ENCODE measurements at regions not wholly inside any gene's neighbourhood (a gene's known extent, or its start where the extent isn't known, plus 50 kb on each side); places are given as distances from the start of the nearest gene placed in this dataset.

GRCh38 chr7:113813471-113813870 lies 105.3 kb downstream of the PPP1R3A start:
- Mint-ChIP-seq H3K4me3 (ENCODE audit: low read depth, unreplicated experiment) (no peak overlapping the region), H3K9me3 (ENCODE audit: low read depth, unreplicated experiment) (peaks cover 2% of the 10 kb centered on the region), H3K4me1 (ENCODE audit: low read depth, unreplicated experiment) (no peaks in the 10 kb centered on the region), H3K27ac (ENCODE audit: unreplicated experiment) (no peak overlapping the region), H3K36me3 (ENCODE audit: insufficient read depth, unreplicated experiment) (no peaks in the 10 kb centered on the region), H3K27me3 (ENCODE audit: unreplicated experiment) (no peaks in the 10 kb centered on the region)
- CTCF ChIA-PET, result no interaction called here
- no peak for DNase-seq
- no TSS peak for BruUV-seq (replicated peaks)
- intact Hi-C loops (cut with micrococcal nuclease; ENCODE audit: unreplicated experiment), result no loop called here
- TF ChIP-seq, protein P1, sequence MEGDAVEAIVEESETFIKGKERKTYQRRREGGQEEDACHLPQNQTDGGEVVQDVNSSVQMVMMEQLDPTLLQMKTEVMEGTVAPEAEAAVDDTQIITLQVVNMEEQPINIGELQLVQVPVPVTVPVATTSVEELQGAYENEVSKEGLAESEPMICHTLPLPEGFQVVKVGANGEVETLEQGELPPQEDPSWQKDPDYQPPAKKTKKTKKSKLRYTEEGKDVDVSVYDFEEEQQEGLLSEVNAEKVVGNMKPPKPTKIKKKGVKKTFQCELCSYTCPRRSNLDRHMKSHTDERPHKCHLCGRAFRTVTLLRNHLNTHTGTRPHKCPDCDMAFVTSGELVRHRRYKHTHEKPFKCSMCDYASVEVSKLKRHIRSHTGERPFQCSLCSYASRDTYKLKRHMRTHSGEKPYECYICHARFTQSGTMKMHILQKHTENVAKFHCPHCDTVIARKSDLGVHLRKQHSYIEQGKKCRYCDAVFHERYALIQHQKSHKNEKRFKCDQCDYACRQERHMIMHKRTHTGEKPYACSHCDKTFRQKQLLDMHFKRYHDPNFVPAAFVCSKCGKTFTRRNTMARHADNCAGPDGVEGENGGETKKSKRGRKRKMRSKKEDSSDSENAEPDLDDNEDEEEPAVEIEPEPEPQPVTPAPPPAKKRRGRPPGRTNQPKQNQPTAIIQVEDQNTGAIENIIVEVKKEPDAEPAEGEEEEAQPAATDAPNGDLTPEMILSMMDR (IDR thresholded peaks at IDR 0.05; ENCODE audit: unreplicated experiment), result no peak

- no peak for DNase-seq
- peaks cover 2% of the 10 kb centered on the region for H3K9me3 Mint-ChIP-seq (ENCODE audit: low read depth, unreplicated experiment)
- H3K4me3 Mint-ChIP-seq (ENCODE audit: low read depth, unreplicated experiment), result no peak overlapping the region
- no peaks in the 10 kb centered on the region for H3K4me1 Mint-ChIP-seq (ENCODE audit: low read depth, unreplicated experiment)
- no peak overlapping the region for H3K27ac Mint-ChIP-seq (ENCODE audit: unreplicated experiment)
- CTCF ChIA-PET, result interaction anchor here (0.7 to 0.8 kb wide), 2 partner anchors 8 to 397 kb away, joined by 3 to 7 read pairs; no protein-coding TSS in a partner anchor
- intact Hi-C loops (cut with micrococcal nuclease; ENCODE audit: unreplicated experiment), result no loop called here
- TF ChIP-seq, protein P1 (IDR thresholded peaks at IDR 0.05; ENCODE audit: unreplicated experiment), result no peak
- no peaks in the 10 kb centered on the region for H3K36me3 Mint-ChIP-seq (ENCODE audit: insufficient read depth, unreplicated experiment)
- H3K27me3 Mint-ChIP-seq (ENCODE audit: unreplicated experiment), result no peaks in the 10 kb centered on the region
- no TSS peak for BruUV-seq (replicated peaks)
Measured at GRCh38 chr7:113812591-113813255, 106.1 kb downstream of the PPP1R3A start.

- no peaks in the 10 kb centered on the region for H3K4me1 Mint-ChIP-seq (ENCODE audit: low read depth, unreplicated experiment)
- TF ChIP-seq, protein P1 (IDR thresholded peaks at IDR 0.05; ENCODE audit: unreplicated experiment), result no peak
- H3K36me3 Mint-ChIP-seq (ENCODE audit: insufficient read depth, unreplicated experiment), result no peaks in the 10 kb centered on the region
- intact Hi-C loops (cut with micrococcal nuclease; ENCODE audit: unreplicated experiment), result no loop called here
- no peak overlapping the region for H3K27ac Mint-ChIP-seq (ENCODE audit: unreplicated experiment)
- BruUV-seq (replicated peaks), result no TSS peak
- no peak for DNase-seq
- no peak overlapping the region for H3K4me3 Mint-ChIP-seq (ENCODE audit: low read depth, unreplicated experiment)
- CTCF ChIA-PET, result no interaction called here
- no peaks in the 10 kb centered on the region for H3K27me3 Mint-ChIP-seq (ENCODE audit: unreplicated experiment)
- peaks cover 2% of the 10 kb centered on the region for H3K9me3 Mint-ChIP-seq (ENCODE audit: low read depth, unreplicated experiment)
Measured at GRCh38 chr7:113810080-113810744, 108.6 kb downstream of the PPP1R3A start.

- peaks cover 2% of the 10 kb centered on the region for H3K9me3 Mint-ChIP-seq (ENCODE audit: low read depth, unreplicated experiment)
- H3K27ac Mint-ChIP-seq (ENCODE audit: unreplicated experiment), result no peak overlapping the region
- CTCF ChIA-PET, result no interaction called here
- no peak overlapping the region for H3K4me3 Mint-ChIP-seq (ENCODE audit: low read depth, unreplicated experiment)
- DNase-seq, result no peak
- TF ChIP-seq, protein P1 (IDR thresholded peaks at IDR 0.05; ENCODE audit: unreplicated experiment), result no peak
- intact Hi-C loops (cut with micrococcal nuclease; ENCODE audit: unreplicated experiment), result no loop called here
- H3K36me3 Mint-ChIP-seq (ENCODE audit: insufficient read depth, unreplicated experiment), result no peaks in the 10 kb centered on the region
- H3K4me1 Mint-ChIP-seq (ENCODE audit: low read depth, unreplicated experiment), result no peaks in the 10 kb centered on the region
- BruUV-seq (replicated peaks), result no TSS peak
- H3K27me3 Mint-ChIP-seq (ENCODE audit: unreplicated experiment), result no peaks in the 10 kb centered on the region
Measured at GRCh38 chr7:113809581-113809980, 109.2 kb downstream of the PPP1R3A start.

All from Calu3 (cell line).